ENCODE measurements at regions not wholly inside any gene's neighbourhood (a gene's known extent, or its start where the extent isn't known, plus 50 kb on each side); places are given as distances from the start of the nearest gene placed in this dataset.

DNA sequence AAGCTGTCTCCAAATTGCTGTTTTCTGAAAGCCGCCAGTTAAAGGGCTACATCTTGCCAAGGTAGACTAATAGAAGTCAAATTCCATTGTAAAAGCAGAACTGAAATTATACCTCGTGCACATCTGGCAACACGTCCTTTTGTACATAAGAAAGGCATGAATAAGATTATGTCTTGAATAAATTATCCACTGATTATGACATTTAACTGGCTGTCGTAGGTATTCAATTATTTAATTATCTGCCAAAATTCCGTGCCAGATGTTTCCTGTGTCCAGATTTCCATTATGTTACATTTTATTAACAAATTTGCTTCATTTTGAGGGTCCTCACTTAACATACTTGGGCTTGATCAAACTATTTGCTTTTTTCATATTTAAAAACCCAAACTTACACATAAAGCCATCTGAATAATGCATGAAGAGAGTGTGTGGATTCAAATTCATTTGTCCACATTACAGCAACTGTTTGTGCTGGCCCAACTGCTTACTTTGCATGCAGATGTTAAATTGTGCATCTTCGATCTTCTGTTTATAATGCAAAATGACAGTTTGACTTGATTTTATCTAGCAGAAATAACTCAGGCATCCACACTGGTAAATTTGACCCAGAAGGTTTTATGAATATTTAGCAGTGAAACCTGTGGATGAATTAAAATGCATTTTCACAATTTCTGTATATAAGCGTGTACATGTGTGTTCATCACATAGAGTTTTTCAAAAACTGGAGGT, 701.5 kb downstream of the ZNF385D start:
- ATAC-seq: no peak
- TF ChIP-seq ZNF70 (CRISPR knock-in tag; IDR thresholded peaks at IDR 0.05) (no peak), TCF4 (CRISPR knock-in tag; IDR thresholded peaks at IDR 0.05; ENCODE audit: borderline replicate concordance) (peak; percentile 74; the same call in 1 of the 2 replicates)

- no peak for TF ChIP-seq CSDC2 (CRISPR knock-in tag; IDR thresholded peaks at IDR 0.05)
- TF ChIP-seq ZFP30 (CRISPR knock-in tag; IDR thresholded peaks at IDR 0.05): no peak
- no peak for TF ChIP-seq ISL1 (CRISPR knock-in tag; IDR thresholded peaks at IDR 0.05)
- TF ChIP-seq ZNF8 (CRISPR knock-in tag; IDR thresholded peaks at IDR 0.05): no peak
- TF ChIP-seq, protein P1, sequence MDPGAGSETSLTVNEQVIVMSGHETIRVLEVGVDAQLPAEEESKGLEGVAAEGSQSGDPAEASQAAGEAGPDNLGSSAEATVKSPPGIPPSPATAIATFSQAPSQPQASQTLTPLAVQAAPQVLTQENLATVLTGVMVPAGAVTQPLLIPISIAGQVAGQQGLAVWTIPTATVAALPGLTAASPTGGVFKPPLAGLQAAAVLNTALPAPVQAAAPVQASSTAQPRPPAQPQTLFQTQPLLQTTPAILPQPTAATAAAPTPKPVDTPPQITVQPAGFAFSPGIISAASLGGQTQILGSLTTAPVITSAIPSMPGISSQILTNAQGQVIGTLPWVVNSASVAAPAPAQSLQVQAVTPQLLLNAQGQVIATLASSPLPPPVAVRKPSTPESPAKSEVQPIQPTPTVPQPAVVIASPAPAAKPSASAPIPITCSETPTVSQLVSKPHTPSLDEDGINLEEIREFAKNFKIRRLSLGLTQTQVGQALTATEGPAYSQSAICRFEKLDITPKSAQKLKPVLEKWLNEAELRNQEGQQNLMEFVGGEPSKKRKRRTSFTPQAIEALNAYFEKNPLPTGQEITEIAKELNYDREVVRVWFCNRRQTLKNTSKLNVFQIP (CRISPR knock-in tag; IDR thresholded peaks at IDR 0.05; ENCODE audit: borderline replicate concordance, low read depth): no peak
- no peak for TF ChIP-seq ZNF70 (CRISPR knock-in tag; IDR thresholded peaks at IDR 0.05)
- no peak for TF ChIP-seq RARB (CRISPR knock-in tag; IDR thresholded peaks at IDR 0.05)
- TF ChIP-seq, protein P2, sequence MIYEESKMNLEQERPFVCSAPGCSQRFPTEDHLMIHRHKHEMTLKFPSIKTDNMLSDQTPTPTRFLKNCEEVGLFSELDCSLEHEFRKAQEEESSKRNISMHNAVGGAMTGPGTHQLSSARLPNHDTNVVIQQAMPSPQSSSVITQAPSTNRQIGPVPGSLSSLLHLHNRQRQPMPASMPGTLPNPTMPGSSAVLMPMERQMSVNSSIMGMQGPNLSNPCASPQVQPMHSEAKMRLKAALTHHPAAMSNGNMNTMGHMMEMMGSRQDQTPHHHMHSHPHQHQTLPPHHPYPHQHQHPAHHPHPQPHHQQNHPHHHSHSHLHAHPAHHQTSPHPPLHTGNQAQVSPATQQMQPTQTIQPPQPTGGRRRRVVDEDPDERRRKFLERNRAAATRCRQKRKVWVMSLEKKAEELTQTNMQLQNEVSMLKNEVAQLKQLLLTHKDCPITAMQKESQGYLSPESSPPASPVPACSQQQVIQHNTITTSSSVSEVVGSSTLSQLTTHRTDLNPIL (CRISPR knock-in tag; IDR thresholded peaks at IDR 0.05; ENCODE audit: low read depth): no peak
- TF ChIP-seq, protein P3, sequence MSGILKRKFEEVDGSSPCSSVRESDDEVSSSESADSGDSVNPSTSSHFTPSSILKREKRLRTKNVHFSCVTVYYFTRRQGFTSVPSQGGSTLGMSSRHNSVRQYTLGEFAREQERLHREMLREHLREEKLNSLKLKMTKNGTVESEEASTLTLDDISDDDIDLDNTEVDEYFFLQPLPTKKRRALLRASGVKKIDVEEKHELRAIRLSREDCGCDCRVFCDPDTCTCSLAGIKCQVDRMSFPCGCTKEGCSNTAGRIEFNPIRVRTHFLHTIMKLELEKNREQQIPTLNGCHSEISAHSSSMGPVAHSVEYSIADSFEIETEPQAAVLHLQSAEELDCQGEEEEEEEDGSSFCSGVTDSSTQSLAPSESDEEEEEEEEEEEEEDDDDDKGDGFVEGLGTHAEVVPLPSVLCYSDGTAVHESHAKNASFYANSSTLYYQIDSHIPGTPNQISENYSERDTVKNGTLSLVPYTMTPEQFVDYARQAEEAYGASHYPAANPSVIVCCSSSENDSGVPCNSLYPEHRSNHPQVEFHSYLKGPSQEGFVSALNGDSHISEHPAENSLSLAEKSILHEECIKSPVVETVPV (CRISPR knock-in tag; IDR thresholded peaks at IDR 0.05): no peak
- TF ChIP-seq BACH2 (CRISPR knock-in tag; IDR thresholded peaks at IDR 0.05; ENCODE audit: borderline replicate concordance): no peak
- TF ChIP-seq ESRRG (CRISPR knock-in tag; IDR thresholded peaks at IDR 0.05): no peak
- TF ChIP-seq TCF4 (CRISPR knock-in tag; IDR thresholded peaks at IDR 0.05; ENCODE audit: borderline replicate concordance): no peak
- TF ChIP-seq ZNF565 (CRISPR knock-in tag; conservative IDR thresholded peaks at IDR 0.05; ENCODE audit: low read depth): no peak
- TF ChIP-seq ZC3H10 (CRISPR knock-in tag; IDR thresholded peaks at IDR 0.05): no peak
- no peak for TF ChIP-seq PPARA (CRISPR knock-in tag; IDR thresholded peaks at IDR 0.05; ENCODE audit: borderline replicate concordance)
- TF ChIP-seq PATZ1 (CRISPR knock-in tag; IDR thresholded peaks at IDR 0.05; ENCODE audit: borderline replicate concordance): no peak
- TF ChIP-seq TSHZ2 (CRISPR knock-in tag; IDR thresholded peaks at IDR 0.05): no peak
- TF ChIP-seq OSR1 (CRISPR knock-in tag; IDR thresholded peaks at IDR 0.05): no peak
- no peak for TF ChIP-seq SNAI2 (CRISPR knock-in tag; IDR thresholded peaks at IDR 0.05)
- no peak for TF ChIP-seq ZFP3 (CRISPR knock-in tag; IDR thresholded peaks at IDR 0.05)
Observed at GRCh38 chr3:21043139-21043538, 707.9 kb downstream of the ZNF385D start.

DNA sequence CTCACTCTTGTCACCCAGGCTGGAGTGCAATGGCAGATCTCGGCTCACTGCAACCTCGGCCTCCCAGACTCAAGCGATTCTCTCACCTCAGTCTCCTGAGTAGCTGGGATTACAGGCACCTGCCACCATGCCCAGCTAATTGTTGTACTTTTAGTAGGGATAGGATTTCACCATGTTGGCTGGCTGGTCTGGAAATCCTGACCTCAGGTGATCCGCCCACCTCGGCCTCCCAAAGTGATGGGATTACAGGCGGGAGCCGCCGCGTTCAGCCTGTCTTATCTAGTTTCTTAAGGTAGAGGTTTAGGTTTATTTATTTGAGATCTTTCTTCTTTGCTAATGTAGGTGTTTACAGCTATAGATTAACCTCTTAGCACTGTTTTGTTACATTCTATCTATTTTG, 708.8 kb downstream of the ZNF385D start:
- TF ChIP-seq ZNF70 (CRISPR knock-in tag; IDR thresholded peaks at IDR 0.05): no peak
- no peak for TF ChIP-seq SNAI2 (CRISPR knock-in tag; IDR thresholded peaks at IDR 0.05)
- TF ChIP-seq RARB (CRISPR knock-in tag; IDR thresholded peaks at IDR 0.05): no peak
- TF ChIP-seq, protein P1 (CRISPR knock-in tag; IDR thresholded peaks at IDR 0.05; ENCODE audit: borderline replicate concordance, low read depth): no peak
- no peak for TF ChIP-seq TCF4 (CRISPR knock-in tag; IDR thresholded peaks at IDR 0.05; ENCODE audit: borderline replicate concordance)
- no peak for TF ChIP-seq CSDC2 (CRISPR knock-in tag; IDR thresholded peaks at IDR 0.05)
- no peak for TF ChIP-seq TOX (CRISPR knock-in tag; IDR thresholded peaks at IDR 0.05; ENCODE audit: borderline replicate concordance)
- ATAC-seq: no peak

More at GRCh38 chr3:21043139-21043538, 707.9 kb downstream of the ZNF385D start:
- no peak for ATAC-seq

Data from SK-N-SH treated with all-trans-retinoic acid at 6 μM for 48 hours (cell line).